HepG2 (cell line): ENCODE measurements at regions not wholly inside any gene's neighbourhood (a gene's known extent, or its start where the extent isn't known, plus 50 kb on each side); places are given as distances from the start of the nearest gene placed in this dataset.

ENCODE experiments used
- ATAC-seq: fragments of 200-7000 bp; cut with Tn5 transposase; 3 replicates; pipeline ENCODE4 v1.9.1; 2020; ENCODE audit warnings: mild to moderate bottlenecking, moderate library complexity
- BruUV-seq: library from RNA; stranded (reverse); fragments of 400-500 nt; replicated peaks from 2 replicates; lab custom pipeline; 2021; lab: Mats Ljungman, UMichigan
- CTCF ChIA-PET: fragments of 300-600 bp; formaldehyde crosslinking; extraction: SDS; loops from one replicate; lab custom pipeline; 2021; ENCODE audit warnings: low total read pairs, inconsistent platforms, low intra/inter-chr PET ratio; lab: Yijun Ruan, JAX
- POLR2A ChIA-PET: fragments of 350-600 bp; sonication (Branson Sonifier 250); formaldehyde crosslinking; loops from one replicate; lab custom pipeline; 2020; ENCODE audit warnings: antibody characterized with exemption, inconsistent platforms; lab: Yijun Ruan, JAX
- DNase-seq: peaks from one replicate; pipeline ENCODE4 v3.0.0-alpha.2; 2015; ENCODE audit warnings: low spot score
- FAIRE-seq: peaks from 3 replicates; lab custom pipeline; 2011; peaks lifted over from hg19 to GRCh38; lab: Jason Lieb, UNC
- H2AFZ ChIP-seq: one replicate; pipeline ENCODE4 v1.6.1; 2011; ENCODE audit warnings: low read length, inconsistent platforms
- H3K27ac ChIP-seq: fragments of 300-600 bp; 3 replicates; pipeline ENCODE4 v1.8.0; 2011; ENCODE audit warnings: mixed run types, mild to moderate bottlenecking, mixed read lengths, low read length, inconsistent platforms; ENCODE audit not compliant: insufficient read depth; ENCODE audit errors: extremely low read length
- H3K27me3 ChIP-seq, 2 experiments: fragments of 200-600 bp in 1 of 2; 2 replicates in 1 of 2; 3 replicates in 1 of 2; pipeline versions ENCODE4 v1.6.0 to v1.8.0; 2011; ENCODE audit warnings: low read length in 2 of 2, mild to moderate bottlenecking in 2 of 2, moderate library complexity in 2 of 2, inconsistent platforms in 1 of 2; ENCODE audit not compliant: insufficient read depth in 2 of 2, control insufficient read depth in 1 of 2
- H3K36me3 ChIP-seq, 2 experiments: fragments of 200-600 bp in 1 of 2; replicated peaks in 1 of 2; 2 replicates in 1 of 2; 3 replicates in 1 of 2; pipeline versions ENCODE4 v1.5.1 to v1.8.0; 2011; ENCODE audit warnings: low read length in 2 of 2, inconsistent platforms in 1 of 2; ENCODE audit not compliant: insufficient read depth in 2 of 2, control insufficient read depth in 1 of 2
- H3K4me1 ChIP-seq: 2 replicates; pipeline ENCODE4 v1.5.1; 2012; ENCODE audit warnings: low read length, inconsistent platforms; ENCODE audit not compliant: insufficient read depth
- H3K4me2 ChIP-seq: 2 replicates; pipeline ENCODE4 v1.6.0; 2011; ENCODE audit warnings: low read depth, low read length, inconsistent platforms
- H3K4me3 ChIP-seq, 3 experiments: fragments of 200-600 bp in 1 of 3; sonication (generic), shearing (Covaris generic) in 1 of 3; replicated peaks in 1 of 3; 2 replicates each; pipeline ENCODE4 v1.5.1; 2011 to 2016; ENCODE audit warnings: low read length in 3 of 3, inconsistent platforms in 2 of 3, low read depth in 2 of 3, mild to moderate bottlenecking in 2 of 3, control low read depth in 1 of 3, mixed read lengths in 1 of 3; ENCODE audit not compliant: insufficient read depth in 1 of 3
- H3K79me2 ChIP-seq: one replicate; pipeline ENCODE4 v1.6.1; 2011; ENCODE audit warnings: low read length, inconsistent platforms; ENCODE audit not compliant: insufficient read depth
- H3K9ac ChIP-seq: 2 replicates; pipeline ENCODE4 v1.6.0; 2011; ENCODE audit warnings: mild to moderate bottlenecking, low read depth, low read length, inconsistent platforms; ENCODE audit not compliant: insufficient read depth
- H3K9me3 ChIP-seq: 2 replicates; pipeline ENCODE4 v1.5.1; 2012; ENCODE audit warnings: mild to moderate bottlenecking, low read length
- H4K20me1 ChIP-seq: 2 replicates; pipeline ENCODE4 v1.6.0; 2011; ENCODE audit warnings: inconsistent platforms, mild to moderate bottlenecking, low read length, moderate library complexity; ENCODE audit not compliant: insufficient read depth
- ATF4 ChIP-seq, 2 experiments: fragments of 450-650 bp in 1 of 2; sonication (generic) in 1 of 2; formaldehyde crosslinking; IDR thresholded peaks; 2 replicates each; pipeline versions ENCODE4 v1.5.0 to v1.8.0; 2020 to 2022; ENCODE audit warnings: mild to moderate bottlenecking in 1 of 2, missing genetic modification reagents in 1 of 2
- HDAC1 ChIP-seq: sonication (generic); formaldehyde crosslinking; IDR thresholded peaks from 2 replicates; pipeline ENCODE4 v1.5.1; 2020; ENCODE audit warnings: mild to moderate bottlenecking, missing genetic modification reagents
- MNT ChIP-seq: fragments of 450-650 bp; IDR thresholded peaks from 2 replicates; pipeline ENCODE4 v1.6.1; 2016
- NCOA2 ChIP-seq: sonication (generic); formaldehyde crosslinking; IDR thresholded peaks from 2 replicates; pipeline ENCODE4 v1.8.0; 2022; ENCODE audit warnings: inconsistent platforms
- RFXAP ChIP-seq: sonication (generic); formaldehyde crosslinking; IDR thresholded peaks from 2 replicates; pipeline ENCODE4 v1.4.0; 2020; ENCODE audit warnings: missing genetic modification reagents, borderline replicate concordance
- ZNF207 ChIP-seq: fragments of 450-650 bp; IDR thresholded peaks from 2 replicates; pipeline ENCODE4 v1.6.1; 2016; ENCODE audit warnings: antibody characterized with exemption, borderline replicate concordance
- ZNF367 ChIP-seq: sonication (generic); formaldehyde crosslinking; IDR thresholded peaks from 2 replicates; pipeline ENCODE4 v1.4.0; 2020; ENCODE audit warnings: missing genetic modification reagents, borderline replicate concordance
- ZNF850 ChIP-seq: sonication (generic); formaldehyde crosslinking; conservative IDR thresholded peaks from 2 replicates; pipeline ENCODE4 v1.9.0; 2021; ENCODE audit warnings: mild to moderate bottlenecking, missing genetic modification reagents
- in situ Hi-C: cut with HindIII; loops from 2 replicates; pipeline ENCODE4 v1.10.0; 2017; ENCODE audit warnings: low pct_unique_long_range_greater_than_20kb; ENCODE audit not compliant: extremely low pct_ligation_motif_present
- intact Hi-C: fragments of 100-400 bp; cut with micrococcal nuclease; formaldehyde crosslinking; loops from one replicate; pipeline ENCODE4 v1.10.0; 2022; ENCODE audit not compliant: unreplicated experiment

GRCh38 chr6:54058236-54058635 lies 53.0 kb upstream of the MLIP start:
- Histone ChIP-seq H3K9ac (no peak overlapping the region), H3K4me1 (peaks cover 9% of the 10 kb centered on the region), H3K27ac (no peak overlapping the region), H4K20me1 (no peaks in the 10 kb centered on the region), H3K79me2 (no peaks in the 10 kb centered on the region), H3K36me3 (no peaks in the 10 kb centered on the region), H3K9me3 (no peaks in the 10 kb centered on the region), H2AFZ (no peak overlapping the region), H3K27me3 (no peaks in the 10 kb centered on the region), H3K4me2 (no peak overlapping the region)
- DNase-seq = no peak
- in situ Hi-C loops (no loop called here), intact Hi-C loops (no loop called here)
- CTCF ChIA-PET = no interaction called here
- no peak for ATAC-seq
- BruUV-seq = no TSS peak
- FAIRE-seq = no peak
- no peak for TF ChIP-seq ZNF207
- TF ChIP-seq HDAC1 (CRISPR knock-in tag) = no peak
- no peak for TF ChIP-seq ZNF850 (CRISPR knock-in tag)
- no peak for TF ChIP-seq MNT
- TF ChIP-seq NCOA2 = no peak
- no peak for TF ChIP-seq ATF4 (CRISPR knock-in tag; IDR thresholded peaks at IDR 0.05)
- TF ChIP-seq ZNF367 (CRISPR knock-in tag) = no peak
- no peak for TF ChIP-seq RFXAP
- TF ChIP-seq, all 625 proteins: peak for 0
- no peak overlapping the region for H3K4me3 ChIP-seq
- POLR2A ChIA-PET = interaction anchor here (0.8 kb wide), 1 partner anchor 260 kb away, joined by 3 read pairs; no protein-coding TSS in a partner anchor
